ENCODE measurements at regions not wholly inside any gene's neighbourhood (a gene's known extent, or its start where the extent isn't known, plus 50 kb on each side); places are given as distances from the start of the nearest gene placed in this dataset.

- TF ChIP-seq CTCF (IDR thresholded peaks at IDR 0.05), result no peak
- no peak for TF ChIP-seq POLR2A (IDR thresholded peaks at IDR 0.05)
- TF ChIP-seq EP300 (IDR thresholded peaks at IDR 0.05), result no peak
These were observed 733.0 kb downstream of the RPS29 start for GRCh38 chr14:48853159-48853558.

Measured in ovary (tissue), 3 donors.